Colonic mucosa (tissue), 4 donors: ENCODE measurements at regions not wholly inside any gene's neighbourhood (a gene's known extent, or its start where the extent isn't known, plus 50 kb on each side); places are given as distances from the start of the nearest gene placed in this dataset.
A peak's percentile ranks its signal among the peaks of the same experiment; 100 is the strongest.

Source experiments
- DNase-seq: peaks from one replicate; pipeline ENCODE4 v3.0.0-alpha.2; 2020
- H3K27ac ChIP-seq: fragments of 200-600 bp; one replicate; pipeline ENCODE4 v1.8.0; 2021
- H3K27me3 ChIP-seq: fragments of 200-600 bp; one replicate; pipeline ENCODE4 v1.8.0; 2021
- H3K36me3 ChIP-seq: fragments of 200-600 bp; one replicate; pipeline ENCODE4 v1.8.0; 2021
- H3K4me1 ChIP-seq: fragments of 200-600 bp; one replicate; pipeline ENCODE4 v1.8.0; 2021; ENCODE audit warnings: mild to moderate bottlenecking
- H3K4me3 ChIP-seq: fragments of 200-600 bp; one replicate; pipeline ENCODE4 v1.8.0; 2021
- H3K9ac ChIP-seq, 2 donors: one replicate each; pipeline ENCODE4 v1.7.0; 2013; ENCODE audit warnings: control low read depth in 2 of 2, low read depth in 2 of 2, low read length in 2 of 2
- H3K9me3 ChIP-seq: fragments of 200-600 bp; one replicate; pipeline ENCODE4 v1.8.0; 2021
- intact Hi-C: fragments of 100-400 bp; cut with DNase I; formaldehyde crosslinking; loops from one replicate; pipeline ENCODE4 v1.14.1; 2022
- TF ChIP-seq, protein P1 (sequence below): fragments of 200-600 bp; IDR thresholded peaks from one replicate; pipeline ENCODE4 v1.8.0; 2022; ENCODE audit warnings: antibody characterized with exemption, mild to moderate bottlenecking
- donor health status: healthy.
- donor health status: DM: no; HTN: no; CAD: no.
- donor health status: DM: no; HTN: no; CAD: no.

DNA sequence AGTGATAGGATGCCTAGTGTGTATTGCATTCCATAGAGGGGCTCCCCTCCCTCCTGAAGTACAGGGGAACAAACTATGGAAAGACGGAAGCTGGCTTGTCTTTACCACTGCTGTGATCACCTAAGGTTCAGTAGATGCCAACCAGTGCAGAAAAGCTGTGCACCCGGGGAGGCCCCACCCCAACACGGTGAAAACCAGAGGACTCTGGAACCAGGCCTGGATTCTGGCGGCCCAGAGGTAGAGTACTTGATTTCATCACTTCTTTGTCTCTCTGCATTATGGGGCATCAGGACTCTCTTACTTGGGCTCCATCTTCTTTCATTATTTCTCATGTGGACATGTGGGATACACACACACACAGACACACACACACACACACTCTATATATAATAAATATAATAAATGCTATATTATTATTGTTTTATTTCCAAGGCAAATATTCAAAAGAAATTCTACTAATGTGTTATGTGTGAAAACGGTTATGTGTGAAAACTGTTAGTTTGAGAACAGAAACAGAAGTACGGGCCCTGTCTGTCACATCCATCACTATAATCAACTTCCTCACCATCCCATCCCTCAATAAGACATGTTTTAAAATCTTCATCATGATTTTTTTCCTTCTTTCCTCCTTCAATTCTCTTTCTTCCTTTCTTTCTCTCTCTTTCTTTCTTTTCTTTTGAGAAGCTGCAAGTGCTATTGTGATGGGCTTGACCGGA, 152.4 kb upstream of the CMC1 start:
- H3K4me1 ChIP-seq: no peaks in the 10 kb centered on the region
- TF ChIP-seq, protein P1, sequence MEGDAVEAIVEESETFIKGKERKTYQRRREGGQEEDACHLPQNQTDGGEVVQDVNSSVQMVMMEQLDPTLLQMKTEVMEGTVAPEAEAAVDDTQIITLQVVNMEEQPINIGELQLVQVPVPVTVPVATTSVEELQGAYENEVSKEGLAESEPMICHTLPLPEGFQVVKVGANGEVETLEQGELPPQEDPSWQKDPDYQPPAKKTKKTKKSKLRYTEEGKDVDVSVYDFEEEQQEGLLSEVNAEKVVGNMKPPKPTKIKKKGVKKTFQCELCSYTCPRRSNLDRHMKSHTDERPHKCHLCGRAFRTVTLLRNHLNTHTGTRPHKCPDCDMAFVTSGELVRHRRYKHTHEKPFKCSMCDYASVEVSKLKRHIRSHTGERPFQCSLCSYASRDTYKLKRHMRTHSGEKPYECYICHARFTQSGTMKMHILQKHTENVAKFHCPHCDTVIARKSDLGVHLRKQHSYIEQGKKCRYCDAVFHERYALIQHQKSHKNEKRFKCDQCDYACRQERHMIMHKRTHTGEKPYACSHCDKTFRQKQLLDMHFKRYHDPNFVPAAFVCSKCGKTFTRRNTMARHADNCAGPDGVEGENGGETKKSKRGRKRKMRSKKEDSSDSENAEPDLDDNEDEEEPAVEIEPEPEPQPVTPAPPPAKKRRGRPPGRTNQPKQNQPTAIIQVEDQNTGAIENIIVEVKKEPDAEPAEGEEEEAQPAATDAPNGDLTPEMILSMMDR: no peak
- H3K9me3 ChIP-seq: no peaks in the 10 kb centered on the region
- no peak overlapping the region for H3K4me3 ChIP-seq
- no peak overlapping the region for H3K27ac ChIP-seq
- no peaks in the 10 kb centered on the region for H3K36me3 ChIP-seq
- no peaks in the 10 kb centered on the region for H3K27me3 ChIP-seq
- intact Hi-C loops: no loop called here
- H3K9ac ChIP-seq: no peak overlapping the region
- no peak for DNase-seq

DNA sequence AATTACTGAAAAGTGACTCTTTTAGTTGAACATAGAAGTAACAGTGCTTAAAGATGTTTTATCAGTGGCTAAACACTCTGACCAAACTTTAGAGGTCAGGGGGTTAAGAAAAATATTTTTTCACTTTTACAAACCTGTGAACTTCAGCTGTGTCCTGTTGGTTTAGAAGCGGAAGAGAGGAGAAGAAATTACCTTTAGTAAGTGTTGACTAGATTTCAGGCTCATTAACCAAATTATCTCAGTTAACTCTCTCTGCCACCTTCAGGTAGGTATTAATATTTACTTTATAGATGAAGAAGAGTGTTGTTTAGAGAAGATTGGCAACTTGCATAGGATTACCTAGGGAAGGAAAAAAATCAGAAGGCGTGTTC, 151.9 kb upstream of the CMC1 start:
- Histone ChIP-seq H3K9me3 (no peaks in the 10 kb centered on the region), H3K9ac (no peak overlapping the region), H3K27ac (no peak overlapping the region), H3K27me3 (no peaks in the 10 kb centered on the region), H3K4me1 (no peaks in the 10 kb centered on the region), H3K36me3 (no peaks in the 10 kb centered on the region), H3K4me3 (no peak overlapping the region)
- intact Hi-C loops: no loop called here
- TF ChIP-seq, protein P1: no peak
- DNase-seq: no peak

DNA sequence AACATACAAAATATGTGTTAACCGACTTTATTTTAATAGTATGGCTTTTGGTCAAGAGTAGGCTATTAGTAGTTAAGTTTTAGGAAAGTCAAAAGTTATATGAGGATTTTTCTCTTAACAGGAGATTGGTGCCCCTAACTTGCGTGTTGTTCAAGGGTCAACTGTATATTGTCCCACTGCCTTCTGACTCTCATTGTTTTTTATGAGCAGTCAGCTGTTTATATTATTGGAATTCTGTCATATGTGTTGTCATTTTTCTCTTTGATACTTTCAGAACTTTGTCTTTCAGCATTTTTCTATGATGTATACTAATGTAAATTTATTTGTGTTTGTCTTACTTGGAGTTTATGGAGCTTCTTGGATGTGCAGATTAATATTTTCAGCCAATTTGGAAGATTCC, 142.1 kb upstream of the CMC1 start:
- no peaks in the 10 kb centered on the region for H3K4me1 ChIP-seq
- H3K4me3 ChIP-seq: no peak overlapping the region
- no peaks in the 10 kb centered on the region for H3K27me3 ChIP-seq
- no peak overlapping the region for H3K27ac ChIP-seq
- TF ChIP-seq, protein P1: no peak
- no peak for DNase-seq
- intact Hi-C loops: no loop called here
- H3K9me3 ChIP-seq: no peaks in the 10 kb centered on the region
- H3K9ac ChIP-seq: no peak overlapping the region
- no peaks in the 10 kb centered on the region for H3K36me3 ChIP-seq

DNA sequence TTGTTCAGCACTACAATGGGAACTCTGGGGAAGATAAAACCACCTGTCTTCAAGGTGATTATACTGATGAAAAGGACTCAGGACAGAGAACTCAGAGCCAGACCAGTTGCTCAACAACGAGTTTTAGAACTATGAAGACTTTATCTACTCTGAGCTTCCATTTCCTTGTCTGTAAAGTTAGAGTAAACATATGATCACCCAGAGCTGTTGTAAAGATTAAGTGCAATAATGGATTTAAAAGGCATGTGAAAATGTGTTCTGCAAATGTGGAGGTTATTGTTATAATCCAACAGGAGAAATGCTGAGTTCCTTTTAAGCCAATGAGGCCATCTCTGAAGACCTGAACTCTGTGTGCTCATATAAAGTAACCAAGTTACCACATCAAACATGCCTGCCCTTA, 139.7 kb upstream of the CMC1 start:
- Histone ChIP-seq H3K27me3 (no peaks in the 10 kb centered on the region), H3K4me3 (no peak overlapping the region), H3K36me3 (no peaks in the 10 kb centered on the region), H3K9ac (no peak overlapping the region), H3K4me1 (no peaks in the 10 kb centered on the region), H3K9me3 (no peaks in the 10 kb centered on the region), H3K27ac (peak overlapping the region; percentile 42)
- TF ChIP-seq, protein P1: no peak
- intact Hi-C loops: no loop called here
- DNase-seq: no peak

DNA sequence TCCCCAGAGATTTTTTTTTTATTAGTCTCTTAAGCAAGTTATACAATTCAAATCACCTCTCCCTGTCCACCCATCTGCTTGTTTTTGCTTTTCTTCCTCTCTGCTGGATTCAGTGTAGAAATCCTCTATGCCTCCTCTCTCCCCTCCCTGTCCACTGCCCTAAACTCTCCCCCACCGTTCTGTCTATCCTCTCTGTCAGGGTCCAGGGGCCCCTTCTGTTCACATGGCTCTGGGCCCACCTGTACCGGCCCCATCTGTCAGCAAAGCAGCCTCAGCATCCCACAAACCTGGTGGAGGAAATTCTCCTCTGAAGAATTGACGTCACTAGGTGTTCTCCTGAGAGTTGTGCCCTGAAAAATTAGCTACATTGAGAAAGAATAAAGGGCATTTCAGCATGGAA, 137.6 kb upstream of the CMC1 start:
- no peak for DNase-seq
- intact Hi-C loops: no loop called here
- no peaks in the 10 kb centered on the region for H3K4me1 ChIP-seq
- H3K36me3 ChIP-seq: no peaks in the 10 kb centered on the region
- no peak overlapping the region for H3K4me3 ChIP-seq
- H3K9me3 ChIP-seq: no peaks in the 10 kb centered on the region
- H3K27ac ChIP-seq: no peak overlapping the region
- H3K27me3 ChIP-seq: no peaks in the 10 kb centered on the region
- H3K9ac ChIP-seq: no peak overlapping the region
- TF ChIP-seq, protein P1: no peak
